ENCODE measurements at regions not wholly inside any gene's neighbourhood (a gene's known extent, or its start where the extent isn't known, plus 50 kb on each side); places are given as distances from the start of the nearest gene placed in this dataset.

GRCh38 chr21:27321791-27322190 is 354.9 kb upstream of the ADAMTS5 start:
- TF ChIP-seq CTCF (IDR thresholded peaks at IDR 0.05) (no peak), POLR2AphosphoS5 (IDR thresholded peaks at IDR 0.05; ENCODE audit: insufficient read depth in 1 of 2, low read depth in 1 of 2) (no peak)

All from vagina (tissue), 2 donors.